ENCODE measurements at regions not wholly inside any gene's neighbourhood (a gene's known extent, or its start where the extent isn't known, plus 50 kb on each side); places are given as distances from the start of the nearest gene placed in this dataset.

GRCh38 chr5:147143215-147143614, 91.6 kb upstream of the STK32A start:
- no peak for TF ChIP-seq CTCF (optimal IDR thresholded peaks at IDR 0.05 in 1 of 3, IDR thresholded peaks at IDR 0.05 in 1 of 3, conservative IDR thresholded peaks at IDR 0.05 in 1 of 3; ENCODE audit: extremely low read depth in 1 of 3, insufficient read depth in 2 of 3, low read length in 3 of 3)
- TF ChIP-seq EZH2 (IDR thresholded peaks at IDR 0.05; ENCODE audit: low read length), result no peak
